GM21360 (cell line): ENCODE measurements at regions not wholly inside any gene's neighbourhood (a gene's known extent, or its start where the extent isn't known, plus 50 kb on each side); places are given as distances from the start of the nearest gene placed in this dataset.

Source experiments
- ATAC-seq: cut with Tn5 transposase; IDR thresholded peaks from one replicate; pipeline ENCODE4 v1.9.1; 2021; ENCODE audit warnings: mild to moderate bottlenecking, moderate library complexity; ENCODE audit not compliant: unreplicated experiment

GRCh38 chr1:56442290-56442877, 137.0 kb downstream of the PLPP3 start:
- no peak for ATAC-seq

- ATAC-seq: no peak
Measured at GRCh38 chr1:56441601-56442000, 137.8 kb downstream of the PLPP3 start.

GRCh38 chr1:56439610-56440264, 139.6 kb downstream of the PLPP3 start:
- no peak for ATAC-seq

DNA sequence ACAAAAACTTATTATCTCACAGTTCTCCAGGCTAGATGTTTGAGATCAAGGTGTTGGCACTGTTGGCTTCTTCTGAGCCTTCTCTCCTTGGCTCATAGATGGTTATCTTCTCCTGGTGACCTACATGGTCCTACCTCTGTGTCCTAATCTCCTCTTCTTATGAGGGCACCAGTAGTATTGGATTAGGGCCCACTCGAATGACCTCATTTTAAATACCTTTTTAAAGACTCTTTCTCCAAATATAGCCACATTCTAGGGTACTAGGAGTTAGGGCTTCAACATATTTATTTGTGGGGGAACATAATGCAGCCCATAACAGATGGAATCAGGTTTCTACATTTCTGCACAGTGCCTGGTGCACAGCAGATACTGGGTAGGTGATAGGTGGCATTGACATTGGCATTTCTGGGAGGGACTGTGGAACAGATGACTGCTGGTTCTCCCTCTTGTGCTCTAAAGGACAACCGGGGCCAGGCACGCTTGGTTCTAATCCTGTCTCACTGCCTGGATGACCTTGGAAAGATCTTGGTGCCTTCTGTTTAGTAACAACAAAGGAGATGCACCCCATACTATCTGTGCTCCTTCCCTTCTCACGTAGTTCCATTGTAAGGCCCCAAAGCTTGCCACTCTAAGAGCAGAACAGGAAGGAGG, 140.3 kb downstream of the PLPP3 start:
- ATAC-seq: no peak

- no peak for ATAC-seq
Measured at GRCh38 chr1:56437959-56438358, 141.4 kb downstream of the PLPP3 start.

- ATAC-seq: no peak
Measured at GRCh38 chr1:56436912-56437417, 142.4 kb downstream of the PLPP3 start.

- ATAC-seq: no peak
Measured at GRCh38 chr1:56436296-56436695, 143.1 kb downstream of the PLPP3 start.

- no peak for ATAC-seq
Measured at GRCh38 chr1:56435434-56436262, 143.7 kb downstream of the PLPP3 start.

DNA sequence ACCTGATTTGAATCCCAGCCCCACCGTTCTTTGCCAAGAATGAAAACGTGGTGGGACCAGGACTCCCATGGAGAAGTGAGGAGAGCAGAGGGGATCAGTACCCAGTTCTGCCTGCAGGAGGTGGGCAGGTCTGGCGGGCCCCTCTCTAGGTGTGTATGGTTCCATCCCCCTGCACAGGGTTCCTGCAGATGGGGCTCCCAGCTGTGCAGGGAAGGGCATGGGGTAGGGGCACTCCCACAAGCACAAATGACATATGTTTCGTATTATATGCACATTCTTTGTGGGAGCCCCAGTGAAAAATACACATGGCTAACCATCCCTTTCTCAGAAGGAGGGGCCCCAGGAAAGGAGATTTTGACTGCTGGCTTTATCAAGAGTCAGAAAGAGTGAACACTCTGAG, 144.6 kb downstream of the PLPP3 start:
- ATAC-seq: no peak

DNA sequence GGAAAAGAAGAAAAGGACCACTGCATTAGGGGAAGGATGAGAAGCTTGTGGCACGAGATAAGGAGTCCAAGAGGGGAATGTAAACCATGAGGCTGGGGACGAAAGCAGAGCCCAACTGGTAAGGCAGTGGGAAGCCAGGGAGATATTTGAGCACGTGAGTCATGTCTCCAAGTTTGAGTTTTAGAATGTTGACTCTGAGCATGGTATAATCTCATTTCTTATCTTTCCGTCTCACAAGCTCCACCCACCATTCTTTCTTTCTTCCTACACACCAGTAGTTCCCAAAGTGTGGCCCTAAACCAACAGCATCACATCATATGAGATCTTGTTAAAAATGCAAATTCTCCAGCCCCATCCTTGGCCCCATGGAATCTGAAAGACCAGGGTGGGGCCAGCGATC, 145.3 kb downstream of the PLPP3 start:
- ATAC-seq: no peak

GRCh38 chr1:56433056-56433577, 146.2 kb downstream of the PLPP3 start:
- ATAC-seq: no peak

- no peak for ATAC-seq
Measured at GRCh38 chr1:56432166-56432971, 147.0 kb downstream of the PLPP3 start.

- no peak for ATAC-seq
Measured at GRCh38 chr1:56430141-56430839, 149.1 kb downstream of the PLPP3 start.

DNA sequence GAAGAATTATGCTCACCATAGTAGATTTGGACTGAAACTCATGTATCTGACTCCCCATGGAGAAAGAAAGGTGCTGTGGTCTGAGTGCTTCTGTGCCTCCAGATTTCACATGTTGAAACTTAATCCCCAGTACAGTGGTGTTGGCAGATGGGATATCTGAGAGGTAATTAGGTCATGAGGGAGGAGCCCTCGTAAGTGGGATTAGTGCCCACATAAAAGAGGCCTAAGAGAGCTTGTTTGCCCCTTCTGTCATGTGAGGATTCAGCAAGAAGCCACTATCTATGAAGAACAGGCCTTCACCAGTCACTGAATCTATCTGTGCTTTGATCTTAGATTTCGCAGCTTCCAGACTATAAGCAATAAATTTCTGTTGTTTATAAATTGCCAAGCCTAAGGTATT, 150.1 kb downstream of the PLPP3 start:
- ATAC-seq: no peak

DNA sequence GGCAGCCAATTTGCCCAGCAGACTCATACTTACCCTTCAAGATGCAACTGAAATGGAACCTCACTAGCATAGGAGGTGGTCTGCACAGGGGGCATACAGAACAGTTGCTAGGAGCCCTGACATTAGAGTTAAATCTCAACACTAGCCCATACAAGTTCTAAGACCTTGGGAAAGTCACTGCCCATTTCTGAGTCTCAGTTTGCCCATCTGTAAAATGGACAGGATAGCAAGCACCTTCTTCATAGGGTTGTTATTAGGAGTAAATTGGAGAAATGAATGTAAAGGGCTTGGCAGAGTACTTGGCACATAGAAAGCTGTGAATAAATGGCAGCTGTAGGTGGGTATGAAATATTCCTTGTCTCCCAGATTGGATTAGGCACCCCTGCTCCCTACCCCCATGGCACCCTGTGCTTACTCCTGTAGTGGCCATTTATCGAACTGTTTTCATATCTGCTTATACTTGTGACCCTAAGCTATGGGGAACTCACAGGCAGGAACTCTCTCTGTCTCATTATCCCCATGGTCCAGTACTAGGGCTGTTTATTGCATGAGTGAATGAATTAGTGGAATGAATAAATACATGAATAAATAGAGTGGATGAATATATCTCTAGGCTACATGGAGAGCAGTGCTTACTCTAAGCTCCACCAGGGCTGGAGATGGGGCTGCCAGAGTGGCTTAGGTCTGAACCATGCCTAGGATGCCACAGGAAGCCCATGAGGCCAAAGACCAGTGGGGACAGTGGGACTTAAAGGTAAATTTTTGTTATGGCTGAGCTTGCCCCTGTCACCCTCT, 152.6 kb downstream of the PLPP3 start:
- no peak for ATAC-seq

DNA sequence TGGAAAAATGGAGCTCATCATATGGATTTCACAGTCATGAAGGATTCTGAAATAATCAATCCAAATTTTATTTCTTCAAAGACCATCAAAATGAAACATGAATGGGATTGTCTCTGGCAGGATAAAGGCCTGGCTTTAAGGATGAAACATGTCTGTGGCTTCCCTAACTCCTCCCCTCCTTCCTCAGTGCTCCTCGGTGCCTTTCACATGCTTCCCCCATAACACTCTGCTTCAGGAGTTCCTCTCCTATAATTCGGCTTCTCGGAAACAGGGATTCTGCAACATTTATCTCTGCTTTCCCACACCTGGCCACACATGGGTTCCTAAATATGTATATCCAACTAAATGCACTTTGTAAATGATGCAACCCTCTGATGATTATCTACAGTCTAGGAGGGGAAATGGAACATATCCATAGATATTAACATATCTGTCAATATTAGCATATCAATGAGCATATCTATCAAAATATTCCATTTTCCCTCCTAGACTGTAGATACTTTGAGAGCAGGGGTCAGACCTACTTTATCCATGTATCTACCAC, 153.8 kb downstream of the PLPP3 start:
- ATAC-seq: no peak

DNA sequence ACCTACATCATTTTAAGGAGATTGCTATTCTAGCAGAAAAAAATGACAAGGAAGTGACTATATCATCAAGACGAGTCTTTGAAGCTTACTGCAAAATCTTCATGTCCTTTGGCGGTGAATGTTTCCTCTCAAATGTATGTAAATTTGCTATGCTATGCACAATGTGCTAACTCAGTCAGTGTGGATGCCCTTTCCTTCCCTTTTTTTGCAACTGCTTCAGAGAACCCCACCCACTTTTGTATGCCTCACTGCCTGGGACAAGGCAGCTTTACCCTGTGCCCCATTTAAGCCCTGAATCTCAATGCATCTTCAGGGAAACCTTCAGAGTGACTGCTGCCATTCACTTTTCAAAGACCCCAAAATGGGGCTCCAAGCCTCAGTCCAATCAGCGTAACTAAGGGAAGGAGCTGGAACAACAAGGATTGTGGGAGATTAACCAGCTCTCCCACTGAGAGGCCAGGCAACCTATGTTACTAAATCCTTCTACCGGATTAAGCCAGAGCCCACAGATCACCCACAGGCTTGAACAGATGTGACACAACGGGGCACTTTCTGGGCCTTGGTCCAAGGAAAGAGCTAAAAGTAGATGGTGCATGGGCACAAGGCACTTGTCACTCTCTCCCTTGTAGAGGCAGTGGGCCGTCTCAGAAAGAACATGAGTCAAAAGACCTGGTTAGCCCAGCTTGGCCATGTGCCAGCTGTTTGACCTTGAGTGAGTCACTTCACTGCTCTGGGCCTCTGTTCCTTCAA, 154.4 kb downstream of the PLPP3 start:
- ATAC-seq: no peak

GRCh38 chr1:56423716-56424115, 155.6 kb downstream of the PLPP3 start:
- no peak for ATAC-seq
